ENCODE measurements at regions not wholly inside any gene's neighbourhood (a gene's known extent, or its start where the extent isn't known, plus 50 kb on each side); places are given as distances from the start of the nearest gene placed in this dataset.

GRCh38 chr21:14758849-14759248, 212.7 kb upstream of the SAMSN1 start:
- H3K4me3 Mint-ChIP-seq, result no peak overlapping the region
- no peaks in the 10 kb centered on the region for H3K4me1 Mint-ChIP-seq
- no peak for TF ChIP-seq CTCF (IDR thresholded peaks at IDR 0.05; ENCODE audit: unreplicated experiment in 3 of 3)
- H3K9me3 Mint-ChIP-seq, result peaks cover 5% of the 10 kb centered on the region
- no peak overlapping the region for H3K27ac Mint-ChIP-seq
- H3K27me3 Mint-ChIP-seq (ENCODE audit: low read depth), result no peaks in the 10 kb centered on the region
- no peaks in the 10 kb centered on the region for H3K36me3 Mint-ChIP-seq (ENCODE audit: low read depth)

GRCh38 chr21:14757533-14758327, 211.6 kb upstream of the SAMSN1 start:
- Mint-ChIP-seq H3K27ac (no peak overlapping the region), H3K9me3 (peaks cover 5% of the 10 kb centered on the region), H3K4me3 (no peak overlapping the region), H3K36me3 (ENCODE audit: low read depth) (no peaks in the 10 kb centered on the region), H3K27me3 (ENCODE audit: low read depth) (no peaks in the 10 kb centered on the region), H3K4me1 (no peaks in the 10 kb centered on the region)
- no peak for TF ChIP-seq CTCF (IDR thresholded peaks at IDR 0.05; ENCODE audit: unreplicated experiment in 3 of 3)

GRCh38 chr21:14755086-14755485, 209.0 kb upstream of the SAMSN1 start:
- H3K9me3 Mint-ChIP-seq, result peaks cover 5% of the 10 kb centered on the region
- H3K27me3 Mint-ChIP-seq (ENCODE audit: low read depth), result no peaks in the 10 kb centered on the region
- H3K4me1 Mint-ChIP-seq, result no peaks in the 10 kb centered on the region
- no peak overlapping the region for H3K4me3 Mint-ChIP-seq
- no peaks in the 10 kb centered on the region for H3K36me3 Mint-ChIP-seq (ENCODE audit: low read depth)
- no peak for TF ChIP-seq CTCF (IDR thresholded peaks at IDR 0.05; ENCODE audit: unreplicated experiment in 3 of 3)
- H3K27ac Mint-ChIP-seq, result no peak overlapping the region

GRCh38 chr21:14754682-14755081, 208.6 kb upstream of the SAMSN1 start:
- peaks cover 5% of the 10 kb centered on the region for H3K9me3 Mint-ChIP-seq
- no peaks in the 10 kb centered on the region for H3K27me3 Mint-ChIP-seq (ENCODE audit: low read depth)
- TF ChIP-seq CTCF (IDR thresholded peaks at IDR 0.05; ENCODE audit: unreplicated experiment in 3 of 3), result no peak
- H3K4me1 Mint-ChIP-seq, result no peaks in the 10 kb centered on the region
- H3K4me3 Mint-ChIP-seq, result no peak overlapping the region
- H3K27ac Mint-ChIP-seq, result no peak overlapping the region
- H3K36me3 Mint-ChIP-seq (ENCODE audit: low read depth), result no peaks in the 10 kb centered on the region

GRCh38 chr21:14754259-14754604, 208.1 kb upstream of the SAMSN1 start:
- Mint-ChIP-seq H3K27me3 (ENCODE audit: low read depth) (no peaks in the 10 kb centered on the region), H3K27ac (no peak overlapping the region), H3K36me3 (ENCODE audit: low read depth) (no peaks in the 10 kb centered on the region), H3K9me3 (peaks cover 5% of the 10 kb centered on the region), H3K4me3 (no peak overlapping the region), H3K4me1 (no peaks in the 10 kb centered on the region)
- TF ChIP-seq CTCF (IDR thresholded peaks at IDR 0.05; ENCODE audit: unreplicated experiment in 3 of 3), result no peak
